ENCODE measurements at regions not wholly inside any gene's neighbourhood (a gene's known extent, or its start where the extent isn't known, plus 50 kb on each side); places are given as distances from the start of the nearest gene placed in this dataset.
A peak's percentile ranks its signal among the peaks of the same experiment; 100 is the strongest.

GRCh38 chr14:82298811-82299210 is 765.2 kb upstream of the SEL1L start:
- TF ChIP-seq ZNF571 (tag by site-specific recombination; IDR thresholded peaks at IDR 0.05), result no peak
- no peak for TF ChIP-seq ZNF501 (tag by site-specific recombination; IDR thresholded peaks at IDR 0.05)
- no peak for TF ChIP-seq ZSCAN18 (tag by site-specific recombination; IDR thresholded peaks at IDR 0.05)
- TF ChIP-seq ZNF146 (tag by site-specific recombination; IDR thresholded peaks at IDR 0.05), result no peak
- TF ChIP-seq ZNF704 (tag by site-specific recombination; IDR thresholded peaks at IDR 0.05), result no peak
- TF ChIP-seq ZBTB44 (tag by site-specific recombination; IDR thresholded peaks at IDR 0.05), result no peak
- no peak for TF ChIP-seq KLF1 (tag by site-specific recombination; IDR thresholded peaks at IDR 0.05)
- TF ChIP-seq ZNF239 (tag by site-specific recombination; IDR thresholded peaks at IDR 0.05), result no peak
- no peak for TF ChIP-seq BCL11A (tag by site-specific recombination; IDR thresholded peaks at IDR 0.05; ENCODE audit: low read depth)
- H3K36me3 ChIP-seq (ENCODE audit: control insufficient read depth in 2 of 2, insufficient read depth in 1 of 2, low read length in 2 of 2), result no peaks in the 10 kb centered on the region
- ChIA-PET CTCF (no interaction called here), POLR2A (no interaction called here)
- no peaks in the 10 kb centered on the region for H3K9me3 ChIP-seq (ENCODE audit: control insufficient read depth, insufficient read depth, low read depth, low read length)
- no peak overlapping the region for H3K27ac ChIP-seq (ENCODE audit: extremely low read depth, low read depth, low read length)
- H3K4me1 ChIP-seq (ENCODE audit: control insufficient read depth, insufficient read depth, low read length), result no peaks in the 10 kb centered on the region
- no peak overlapping the region for H3K4me3 ChIP-seq (ENCODE audit: low read depth, low read length)

- Histone ChIP-seq H3K4me1 (ENCODE audit: control insufficient read depth, insufficient read depth, low read length) (no peaks in the 10 kb centered on the region), H3K4me3 (ENCODE audit: low read depth, low read length) (no peak overlapping the region), H3K27ac (ENCODE audit: extremely low read depth, low read depth, low read length) (no peak overlapping the region), H3K36me3 (ENCODE audit: control insufficient read depth in 2 of 2, insufficient read depth in 1 of 2, low read length in 2 of 2) (no peaks in the 10 kb centered on the region), H3K9me3 (ENCODE audit: control insufficient read depth, insufficient read depth, low read depth, low read length) (no peaks in the 10 kb centered on the region)
- TF ChIP-seq ZNF585B (tag by site-specific recombination; IDR thresholded peaks at IDR 0.05) (peak; percentile 65), ZSCAN5A (tag by site-specific recombination; IDR thresholded peaks at IDR 0.05) (no peak)
- ChIA-PET CTCF (no interaction called here), POLR2A (no interaction called here)
Observed at GRCh38 chr14:82309199-82309598, 775.5 kb upstream of the SEL1L start.

GRCh38 chr14:82313889-82314288 is 780.2 kb upstream of the SEL1L start:
- Histone ChIP-seq H3K36me3 (ENCODE audit: control insufficient read depth in 2 of 2, insufficient read depth in 1 of 2, low read length in 2 of 2) (no peaks in the 10 kb centered on the region), H3K9me3 (ENCODE audit: control insufficient read depth, insufficient read depth, low read depth, low read length) (no peaks in the 10 kb centered on the region), H3K27ac (ENCODE audit: extremely low read depth, low read depth, low read length) (no peak overlapping the region), H3K4me1 (ENCODE audit: control insufficient read depth, insufficient read depth, low read length) (no peaks in the 10 kb centered on the region), H3K4me3 (ENCODE audit: low read depth, low read length) (no peak overlapping the region)
- POLR2A ChIA-PET, result no interaction called here
- CTCF ChIA-PET, result no interaction called here
- no peak for TF ChIP-seq GLI2 (tag by site-specific recombination; IDR thresholded peaks at IDR 0.05; ENCODE audit: borderline replicate concordance, low read depth)
- no peak for TF ChIP-seq KLF1 (tag by site-specific recombination; IDR thresholded peaks at IDR 0.05)
- TF ChIP-seq ZNF302 (tag by site-specific recombination; IDR thresholded peaks at IDR 0.05; ENCODE audit: low read depth), result no peak
- TF ChIP-seq ZNF707 (tag by site-specific recombination; IDR thresholded peaks at IDR 0.05), result no peak
- TF ChIP-seq ZNF433 (tag by site-specific recombination; IDR thresholded peaks at IDR 0.05; ENCODE audit: low read depth), result no peak
- no peak for TF ChIP-seq KLF10 (tag by site-specific recombination; IDR thresholded peaks at IDR 0.05)
- no peak for TF ChIP-seq SP7 (tag by site-specific recombination; IDR thresholded peaks at IDR 0.05)
